ENCODE measurements at regions not wholly inside any gene's neighbourhood (a gene's known extent, or its start where the extent isn't known, plus 50 kb on each side); places are given as distances from the start of the nearest gene placed in this dataset.

DNA sequence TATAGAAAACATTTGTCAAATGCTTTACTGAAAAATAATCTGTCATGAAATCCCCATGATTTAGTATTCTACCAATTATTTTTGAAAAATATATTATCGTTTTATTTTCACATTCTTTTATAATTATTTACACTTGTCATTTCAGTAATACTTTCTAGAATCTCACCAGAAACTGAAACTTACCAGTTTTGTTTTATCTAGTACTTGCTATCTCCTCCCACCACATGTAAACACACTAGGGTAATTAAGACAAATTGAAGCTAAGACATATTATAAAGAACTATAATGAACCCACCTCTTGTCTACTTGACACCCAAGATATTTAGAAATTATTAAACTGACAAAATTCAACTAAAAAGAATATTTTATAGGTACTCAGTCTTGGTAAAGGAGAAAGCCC is 51.5 kb upstream of the GRM3 start:
- H3K27ac Mint-ChIP-seq, result no peak overlapping the region
- peaks cover 0 to 7% of the 10 kb centered on the region in 2 donors for H3K9me3 Mint-ChIP-seq
- H3K27me3 Mint-ChIP-seq, result no peaks in the 10 kb centered on the region
- H3K4me1 Mint-ChIP-seq (ENCODE audit: low read depth in 2 of 2), result no peaks in the 10 kb centered on the region
- H3K36me3 Mint-ChIP-seq (ENCODE audit: insufficient read depth), result no peaks in the 10 kb centered on the region
- ATAC-seq (replicated peaks), result no peak
- H3K4me3 Mint-ChIP-seq, result no peak overlapping the region
- DNase-seq, result no peak

DNA sequence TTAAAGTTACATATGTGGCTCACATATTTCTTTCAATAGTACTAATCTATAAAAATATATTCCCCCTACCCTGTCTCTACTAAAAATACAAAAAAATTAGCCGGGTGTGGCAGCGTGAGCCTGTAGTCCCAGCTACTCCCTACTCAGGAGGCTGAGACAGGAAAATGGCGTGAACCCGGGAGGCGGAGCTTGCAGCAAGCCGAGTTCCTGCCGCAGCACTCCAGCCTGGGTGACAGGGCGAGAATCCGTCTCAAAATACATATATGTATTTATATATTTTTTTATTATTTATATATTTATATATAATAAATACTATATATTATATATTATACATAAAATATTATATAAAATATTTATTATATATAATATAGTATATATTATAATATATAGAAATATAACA is 69.7 kb upstream of the GRM3 start:
- Mint-ChIP-seq H3K4me3 (no peak overlapping the region), H3K4me1 (ENCODE audit: low read depth in 2 of 2) (no peaks in the 10 kb centered on the region), H3K9me3 (peaks cover 11 to 17% of the 10 kb centered on the region in 2 donors), H3K27ac (no peak overlapping the region), H3K27me3 (no peaks in the 10 kb centered on the region), H3K36me3 (ENCODE audit: insufficient read depth) (no peaks in the 10 kb centered on the region)
- DNase-seq, result no peak
- ATAC-seq (replicated peaks), result no peak

DNA sequence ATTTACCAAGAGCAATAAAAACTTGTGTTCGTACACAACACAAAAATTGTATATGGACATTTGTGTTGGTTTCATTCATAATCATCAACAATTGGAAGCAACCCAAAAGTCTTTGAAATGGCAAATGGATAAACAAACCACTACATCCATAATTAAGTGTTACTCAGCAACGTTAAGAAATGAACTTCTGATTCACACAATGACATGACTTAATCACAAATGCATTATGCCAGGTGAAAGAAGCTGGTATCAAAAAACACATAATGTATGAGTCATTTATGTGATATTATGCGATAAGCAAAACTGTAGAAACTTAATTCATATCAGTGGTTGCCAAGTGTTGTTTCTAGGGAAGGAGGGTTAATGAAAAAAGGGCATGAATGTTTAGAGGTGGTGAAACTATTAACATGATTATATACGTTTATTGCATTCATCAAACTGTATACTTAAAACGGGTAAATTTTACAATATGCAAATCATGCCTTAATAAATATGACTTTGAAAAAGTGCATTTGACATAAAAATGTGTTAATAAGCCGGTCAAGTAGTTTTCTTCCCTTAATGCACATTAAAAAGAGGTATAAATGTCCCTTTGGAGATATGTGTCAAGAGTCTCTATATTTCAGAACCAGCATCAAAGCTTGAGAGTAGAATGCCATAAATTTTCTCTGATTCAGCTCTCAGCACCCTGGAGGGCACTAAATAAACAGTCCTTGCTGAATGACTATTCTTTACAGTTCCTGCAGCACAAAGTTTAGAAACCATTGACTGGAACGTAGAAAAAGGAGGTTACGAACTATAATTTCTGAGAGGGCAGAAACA is 84.8 kb upstream of the GRM3 start:
- Mint-ChIP-seq H3K36me3 (ENCODE audit: insufficient read depth) (no peaks in the 10 kb centered on the region), H3K27ac (no peak overlapping the region), H3K4me3 (no peak overlapping the region), H3K4me1 (ENCODE audit: low read depth in 2 of 2) (no peaks in the 10 kb centered on the region), H3K9me3 (no peaks in the 10 kb centered on the region), H3K27me3 (no peaks in the 10 kb centered on the region)
- DNase-seq (no peak), ATAC-seq (replicated peaks) (no peak)

- DNase-seq, result no peak
- Mint-ChIP-seq H3K4me1 (ENCODE audit: low read depth in 2 of 2) (no peaks in the 10 kb centered on the region), H3K9me3 (peaks cover 5 to 8% of the 10 kb centered on the region in 2 donors), H3K4me3 (no peak overlapping the region), H3K27ac (no peak overlapping the region), H3K27me3 (no peaks in the 10 kb centered on the region), H3K36me3 (ENCODE audit: insufficient read depth) (no peaks in the 10 kb centered on the region)
- ATAC-seq (replicated peaks), result no peak
Measured at GRCh38 chr7:86534641-86535040, 109.1 kb upstream of the GRM3 start.

DNA sequence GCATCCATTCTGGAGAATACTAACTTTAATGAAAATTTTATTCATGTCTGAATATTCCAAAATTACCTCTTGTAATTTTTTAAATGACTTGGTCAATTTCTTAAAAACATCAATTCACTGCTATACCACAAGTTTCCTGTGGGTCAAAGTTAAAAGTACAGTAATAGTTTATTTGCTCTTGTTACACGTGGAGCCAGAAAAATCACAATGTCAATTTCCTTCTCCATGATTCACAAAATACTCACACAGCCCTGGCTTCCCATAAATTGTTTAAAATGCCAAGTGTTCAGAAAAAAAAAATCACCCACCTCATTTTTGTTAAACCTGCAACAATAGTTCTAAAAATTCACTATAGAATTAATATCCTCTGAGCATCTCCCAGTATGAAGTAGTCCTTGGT is 139.5 kb upstream of the GRM3 start:
- no peaks in the 10 kb centered on the region for H3K9me3 Mint-ChIP-seq
- no peaks in the 10 kb centered on the region for H3K36me3 Mint-ChIP-seq (ENCODE audit: insufficient read depth)
- no peak for DNase-seq
- no peaks in the 10 kb centered on the region for H3K27me3 Mint-ChIP-seq
- no peak overlapping the region for H3K4me3 Mint-ChIP-seq
- ATAC-seq (replicated peaks), result no peak
- no peaks in the 10 kb centered on the region for H3K4me1 Mint-ChIP-seq (ENCODE audit: low read depth in 2 of 2)
- H3K27ac Mint-ChIP-seq, result no peak overlapping the region

GRCh38 chr7:86499986-86500385 is 143.7 kb upstream of the GRM3 start:
- Mint-ChIP-seq H3K27ac (no peak overlapping the region), H3K27me3 (no peaks in the 10 kb centered on the region), H3K4me1 (ENCODE audit: low read depth in 2 of 2) (no peaks in the 10 kb centered on the region), H3K9me3 (peaks cover 6 to 11% of the 10 kb centered on the region in 2 donors), H3K36me3 (ENCODE audit: insufficient read depth) (no peaks in the 10 kb centered on the region), H3K4me3 (no peak overlapping the region)
- ATAC-seq (replicated peaks) (no peak), DNase-seq (no peak)

GRCh38 chr7:86485827-86486226 is 157.9 kb upstream of the GRM3 start:
- Mint-ChIP-seq H3K36me3 (ENCODE audit: insufficient read depth) (no peaks in the 10 kb centered on the region), H3K4me1 (ENCODE audit: low read depth in 2 of 2) (no peaks in the 10 kb centered on the region), H3K4me3 (no peak overlapping the region), H3K27me3 (no peaks in the 10 kb centered on the region), H3K27ac (no peak overlapping the region), H3K9me3 (peaks cover 0 to 3% of the 10 kb centered on the region in 2 donors)
- ATAC-seq (replicated peaks), result no peak
- DNase-seq, result no peak

DNA sequence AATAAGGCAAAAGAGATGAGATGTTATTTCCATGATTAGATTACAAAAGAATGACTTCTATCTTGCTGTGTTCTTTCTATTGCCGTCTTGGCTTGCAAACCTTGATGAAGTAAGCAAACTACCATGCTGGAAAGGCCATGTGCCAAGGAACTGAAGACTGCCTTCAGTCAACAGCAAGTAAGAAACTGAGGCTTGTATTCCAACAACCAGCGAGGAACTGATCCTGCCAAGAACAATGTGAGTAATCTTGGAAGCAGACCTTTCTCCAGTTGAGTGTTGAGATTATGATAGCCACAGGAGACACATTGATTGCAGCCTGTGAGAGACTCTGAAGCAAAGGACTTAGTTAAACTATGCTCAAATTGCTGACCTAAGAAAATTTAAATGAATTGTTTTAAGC is 164.6 kb upstream of the GRM3 start:
- no peak overlapping the region for H3K27ac Mint-ChIP-seq
- ATAC-seq (replicated peaks) (no peak), DNase-seq (no peak)
- H3K9me3 Mint-ChIP-seq, result peaks cover 0 to 4% of the 10 kb centered on the region in 2 donors
- H3K4me3 Mint-ChIP-seq, result no peak overlapping the region
- H3K27me3 Mint-ChIP-seq, result no peaks in the 10 kb centered on the region
- no peaks in the 10 kb centered on the region for H3K4me1 Mint-ChIP-seq (ENCODE audit: low read depth in 2 of 2)
- no peaks in the 10 kb centered on the region for H3K36me3 Mint-ChIP-seq (ENCODE audit: insufficient read depth)

DNA sequence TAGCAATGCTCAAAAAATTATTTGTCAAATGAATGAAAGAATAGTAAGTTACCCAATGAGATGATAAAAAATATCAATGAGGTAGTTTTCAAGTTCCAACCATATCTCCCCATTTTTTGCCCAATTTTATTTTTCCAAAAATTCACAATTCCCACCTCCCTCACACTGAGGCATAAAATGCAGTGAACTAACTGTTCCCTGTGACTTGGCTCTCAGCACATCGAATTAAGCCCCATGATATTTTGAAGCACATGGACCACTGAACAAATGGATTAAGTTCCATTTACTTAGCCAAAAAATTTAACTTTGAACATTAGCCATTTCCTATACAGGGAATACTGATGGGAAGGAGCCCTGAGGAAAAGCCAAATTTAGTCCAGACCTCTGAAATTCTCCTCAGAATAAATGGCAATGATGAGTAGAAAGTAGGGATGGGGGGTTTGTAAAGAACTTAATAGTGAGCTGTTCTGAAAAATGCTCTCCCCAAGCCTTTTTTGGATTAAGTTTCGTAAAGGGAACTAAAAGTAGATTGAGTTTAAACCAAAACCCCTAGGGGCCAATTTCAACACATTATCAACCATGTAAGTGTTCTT is 166.3 kb upstream of the GRM3 start:
- H3K27ac Mint-ChIP-seq, result no peak overlapping the region
- peaks cover 0 to 4% of the 10 kb centered on the region in 2 donors for H3K9me3 Mint-ChIP-seq
- no peak overlapping the region for H3K4me3 Mint-ChIP-seq
- no peak for DNase-seq
- H3K27me3 Mint-ChIP-seq, result no peaks in the 10 kb centered on the region
- H3K36me3 Mint-ChIP-seq (ENCODE audit: insufficient read depth), result no peaks in the 10 kb centered on the region
- H3K4me1 Mint-ChIP-seq (ENCODE audit: low read depth in 2 of 2), result no peaks in the 10 kb centered on the region
- no peak for ATAC-seq (replicated peaks)

DNA sequence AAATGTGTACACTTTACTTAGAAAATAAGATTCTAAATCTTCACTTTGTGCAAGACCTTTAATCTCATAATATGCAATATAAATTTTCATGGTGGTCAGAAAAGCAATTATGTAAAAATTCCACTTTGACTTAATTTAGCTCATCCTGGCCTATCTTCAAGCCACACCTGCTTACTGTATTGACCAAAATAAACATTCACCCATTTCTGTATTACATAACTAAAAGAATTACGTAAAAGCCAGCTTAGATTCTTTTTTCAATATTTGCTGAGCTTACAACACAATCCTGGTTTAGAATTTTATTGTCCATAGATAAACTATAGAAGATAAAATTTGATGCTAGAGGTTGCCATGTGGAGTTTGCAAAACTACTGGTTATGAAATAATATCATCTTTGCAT is 172.9 kb upstream of the GRM3 start:
- Mint-ChIP-seq H3K4me1 (ENCODE audit: low read depth in 2 of 2) (no peaks in the 10 kb centered on the region), H3K36me3 (ENCODE audit: insufficient read depth) (no peaks in the 10 kb centered on the region), H3K9me3 (peaks cover 0 to 4% of the 10 kb centered on the region in 2 donors), H3K27ac (no peak overlapping the region), H3K27me3 (no peaks in the 10 kb centered on the region), H3K4me3 (no peak overlapping the region)
- ATAC-seq (replicated peaks) (no peak), DNase-seq (no peak)

GRCh38 chr7:86469680-86470295 is 173.9 kb upstream of the GRM3 start:
- no peak overlapping the region for H3K4me3 Mint-ChIP-seq
- H3K27me3 Mint-ChIP-seq, result no peaks in the 10 kb centered on the region
- ATAC-seq (replicated peaks) (no peak), DNase-seq (peak in 1 of 3 experiments; percentile 1)
- H3K9me3 Mint-ChIP-seq, result no peaks in the 10 kb centered on the region
- H3K27ac Mint-ChIP-seq, result no peak overlapping the region
- H3K4me1 Mint-ChIP-seq (ENCODE audit: low read depth in 2 of 2), result no peaks in the 10 kb centered on the region
- H3K36me3 Mint-ChIP-seq (ENCODE audit: insufficient read depth), result no peaks in the 10 kb centered on the region

DNA sequence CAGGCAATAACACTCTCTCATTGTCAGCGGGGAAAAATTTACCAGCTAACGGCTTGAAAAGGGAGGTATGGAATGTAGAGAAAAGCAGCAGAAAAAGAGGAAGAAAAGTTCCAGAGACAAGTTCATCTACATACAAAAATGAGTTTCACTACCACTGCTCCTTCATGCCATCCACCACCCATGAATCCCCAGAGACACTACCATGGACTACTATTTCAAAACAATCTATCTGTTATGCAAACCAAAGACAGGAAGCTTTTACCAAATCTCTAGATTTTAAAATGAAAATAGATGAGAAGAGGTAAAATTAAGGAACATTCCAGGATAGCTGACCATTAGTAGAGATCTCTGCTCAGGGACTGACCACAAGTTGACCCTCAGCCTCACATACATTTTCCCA is 189.0 kb upstream of the GRM3 start:
- H3K27me3 Mint-ChIP-seq, result no peaks in the 10 kb centered on the region
- H3K4me1 Mint-ChIP-seq (ENCODE audit: low read depth in 2 of 2), result no peaks in the 10 kb centered on the region
- no peaks in the 10 kb centered on the region for H3K36me3 Mint-ChIP-seq (ENCODE audit: insufficient read depth)
- H3K27ac Mint-ChIP-seq, result no peak overlapping the region
- DNase-seq (no peak), ATAC-seq (replicated peaks) (no peak)
- H3K9me3 Mint-ChIP-seq, result peaks cover 0 to 4% of the 10 kb centered on the region in 2 donors
- H3K4me3 Mint-ChIP-seq, result no peak overlapping the region

- no peak overlapping the region for H3K4me3 Mint-ChIP-seq
- no peaks in the 10 kb centered on the region for H3K36me3 Mint-ChIP-seq (ENCODE audit: insufficient read depth)
- no peaks in the 10 kb centered on the region for H3K4me1 Mint-ChIP-seq (ENCODE audit: low read depth in 2 of 2)
- H3K27ac Mint-ChIP-seq, result no peak overlapping the region
- H3K9me3 Mint-ChIP-seq, result peaks cover 0 to 4% of the 10 kb centered on the region in 2 donors
- no peak for ATAC-seq (replicated peaks)
- H3K27me3 Mint-ChIP-seq, result no peaks in the 10 kb centered on the region
- no peak for DNase-seq
Measured at GRCh38 chr7:86453454-86453853, 190.3 kb upstream of the GRM3 start.

GRCh38 chr7:86448856-86449255 is 194.9 kb upstream of the GRM3 start:
- Mint-ChIP-seq H3K36me3 (ENCODE audit: insufficient read depth) (no peaks in the 10 kb centered on the region), H3K9me3 (peaks cover 8 to 13% of the 10 kb centered on the region in 2 donors), H3K27me3 (no peaks in the 10 kb centered on the region), H3K27ac (no peak overlapping the region), H3K4me3 (no peak overlapping the region), H3K4me1 (ENCODE audit: low read depth in 2 of 2) (no peaks in the 10 kb centered on the region)
- DNase-seq (no peak), ATAC-seq (replicated peaks) (no peak)
